ENCODE measurements at regions not wholly inside any gene's neighbourhood (a gene's known extent, or its start where the extent isn't known, plus 50 kb on each side); places are given as distances from the start of the nearest gene placed in this dataset.

DNA sequence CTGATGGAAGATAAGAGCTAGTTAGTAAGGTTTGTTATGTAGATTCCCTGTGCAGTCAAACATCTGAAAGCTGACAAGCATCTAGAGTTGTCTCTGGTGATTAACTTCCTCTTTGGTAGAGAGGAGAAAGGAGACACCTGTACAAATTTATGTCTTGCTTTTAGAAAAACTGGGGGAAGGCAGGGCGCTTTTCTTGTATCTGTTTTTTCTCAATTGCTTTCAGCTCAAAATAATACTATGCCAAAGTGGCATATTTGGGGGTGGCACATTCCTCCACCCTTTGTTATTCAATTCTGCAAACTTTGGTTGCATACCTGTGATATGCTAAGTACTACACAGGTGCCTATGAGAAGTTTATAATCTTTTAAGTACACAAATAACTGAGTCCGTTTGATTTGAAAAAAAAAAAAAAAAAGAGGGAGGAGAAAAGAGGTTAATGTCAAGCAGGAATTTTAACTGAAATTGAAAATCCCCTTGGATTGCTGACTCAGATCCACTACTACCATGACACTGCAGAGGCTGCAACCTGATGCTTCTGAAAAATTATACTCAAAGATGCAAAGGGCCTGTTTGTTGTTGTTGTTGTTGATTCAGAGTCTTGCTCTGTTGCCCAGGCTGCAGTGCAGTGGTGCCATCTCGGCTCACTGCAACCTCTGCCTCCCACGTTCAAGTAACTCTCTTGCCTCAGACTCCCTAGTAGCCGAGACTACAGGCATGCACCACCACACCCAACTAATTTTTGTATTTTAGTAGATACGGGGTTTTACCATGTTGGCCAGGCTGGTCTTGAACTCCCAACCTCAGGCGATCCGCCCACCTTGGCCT, 164.8 kb upstream of the NBEA start:
- no peak for DNase-seq

DNA sequence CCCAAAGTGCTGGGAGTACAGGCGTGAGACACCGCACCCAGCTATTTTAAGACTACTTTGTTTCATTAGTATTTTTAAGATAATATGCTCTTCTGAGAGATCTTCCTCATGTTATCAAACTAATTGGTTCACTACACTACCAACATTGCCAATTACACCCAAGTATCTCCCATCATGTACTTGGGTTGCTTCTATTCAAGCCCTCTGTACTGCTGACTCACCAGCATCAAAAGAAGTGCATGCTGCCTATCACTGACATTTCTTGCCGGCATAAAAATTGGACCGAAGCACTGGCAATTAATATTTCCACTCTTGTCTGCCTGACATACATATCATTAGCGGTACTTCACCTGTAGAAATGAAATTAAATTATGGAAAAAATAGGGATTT, 164.2 kb upstream of the NBEA start:
- DNase-seq, result no peak

DNA sequence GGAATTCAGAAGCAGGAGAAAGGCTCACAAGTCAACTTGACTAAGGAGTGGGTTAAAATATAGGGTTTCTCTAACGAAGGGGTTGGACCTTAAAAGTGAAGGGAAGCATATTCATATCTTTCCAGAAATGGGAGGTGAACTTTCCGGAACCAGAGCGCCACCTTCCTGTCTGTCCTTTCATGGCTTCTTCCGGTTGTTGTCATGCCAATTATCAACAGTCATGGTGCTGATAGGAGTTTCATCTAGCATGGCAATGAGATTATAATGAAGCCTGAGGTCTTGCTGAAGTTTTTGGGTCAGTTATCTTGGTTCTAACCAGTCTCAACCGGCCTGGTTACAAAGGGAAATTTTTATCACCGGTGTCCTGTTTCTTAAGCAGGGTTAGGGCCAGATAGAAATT, 162.9 kb upstream of the NBEA start:
- no peak for DNase-seq

DNA sequence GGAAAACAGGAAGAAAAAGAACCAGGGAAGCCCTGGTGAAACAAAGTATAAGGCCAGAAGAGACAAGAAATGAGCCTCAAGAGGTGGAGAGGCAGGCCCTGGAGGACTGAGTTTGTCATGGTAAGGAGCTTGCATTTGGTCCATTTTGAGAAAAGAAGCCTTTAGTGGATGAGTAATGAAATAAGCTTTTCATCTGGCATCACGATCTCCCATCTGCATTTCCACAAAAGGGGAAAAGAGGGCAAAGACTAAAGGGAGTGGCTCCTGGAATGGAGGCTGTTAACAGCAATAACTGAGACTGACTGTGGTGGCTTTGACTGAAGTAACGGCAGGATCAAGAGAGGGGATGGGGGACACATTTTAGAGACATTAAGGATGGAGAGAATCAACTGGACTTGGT, 148.8 kb upstream of the NBEA start:
- DNase-seq, result no peak

DNA sequence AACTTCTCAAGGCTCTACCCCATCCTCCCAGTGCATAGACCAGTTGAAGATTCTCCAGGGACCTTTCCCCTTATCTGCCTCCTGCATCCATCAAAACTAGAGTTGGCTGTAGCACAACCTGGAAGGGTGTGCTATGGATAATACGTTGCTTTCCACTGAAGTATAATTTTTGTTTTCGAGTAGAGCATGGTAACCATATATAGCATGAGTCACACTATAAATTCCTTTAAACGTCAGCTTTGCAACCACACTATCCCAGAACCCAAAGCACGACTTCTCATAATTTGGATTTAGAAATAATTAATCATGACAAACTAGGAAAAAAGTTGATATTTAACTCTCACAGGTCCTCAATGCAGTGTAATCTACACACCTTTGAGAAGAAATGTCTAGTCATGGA, 138.3 kb upstream of the NBEA start:
- DNase-seq, result no peak

DNA sequence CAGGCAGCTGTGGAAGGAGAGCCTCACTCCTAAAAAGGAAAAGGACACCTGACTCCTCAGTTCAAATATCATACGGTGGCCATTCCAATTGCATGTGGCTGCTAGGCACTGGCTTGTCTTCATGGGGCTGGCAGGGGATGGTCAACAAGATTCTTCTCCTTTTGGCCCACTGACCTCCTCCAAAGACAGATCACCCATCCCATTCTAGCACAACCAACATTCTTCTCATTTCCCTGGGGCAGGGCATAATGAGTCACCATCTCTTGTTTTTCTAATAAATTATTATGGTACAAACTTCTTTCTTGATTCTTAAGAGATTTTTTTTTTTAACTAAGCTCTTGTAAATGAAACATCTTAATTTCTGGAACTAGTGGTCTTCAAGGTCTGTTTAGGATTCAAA, 136.7 kb upstream of the NBEA start:
- DNase-seq, result no peak

DNA sequence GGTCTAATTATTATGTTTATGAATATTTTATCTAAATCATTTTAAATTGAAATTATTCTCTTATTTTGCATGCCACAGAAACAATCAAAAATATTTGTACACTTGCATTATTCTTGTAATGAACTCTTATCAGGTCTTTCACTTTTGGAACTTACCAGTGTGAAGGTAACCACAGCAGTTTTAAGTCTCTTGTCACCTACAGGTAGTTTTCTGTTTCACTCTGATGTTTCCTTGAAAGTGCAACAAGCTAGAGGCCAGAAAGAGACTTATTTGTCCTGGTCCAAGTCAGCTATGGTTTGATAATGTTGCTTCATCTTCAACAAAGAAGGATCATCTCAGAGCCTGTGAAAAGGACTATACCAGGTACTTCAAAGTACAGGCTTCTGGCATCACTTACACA, 133.4 kb upstream of the NBEA start:
- DNase-seq, result no peak

DNA sequence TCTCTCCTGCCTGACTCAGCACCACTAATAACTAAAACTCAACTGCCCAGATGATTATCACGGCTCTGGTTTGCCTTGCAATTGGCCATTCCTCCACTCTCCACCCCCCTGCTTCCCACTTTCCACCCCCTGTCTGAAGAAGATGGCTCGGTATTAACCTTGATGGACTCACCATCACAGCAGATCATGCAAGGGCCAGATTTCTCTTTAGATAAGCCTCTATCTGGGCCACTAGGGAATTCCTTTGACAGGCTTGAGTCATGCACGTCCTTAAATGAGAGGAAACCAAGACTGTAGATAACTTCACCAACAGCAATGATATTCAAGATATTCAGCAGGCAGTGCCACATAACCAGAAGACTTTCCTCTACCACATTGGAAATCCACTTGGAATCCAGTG, 131.1 kb upstream of the NBEA start:
- DNase-seq, result no peak

DNA sequence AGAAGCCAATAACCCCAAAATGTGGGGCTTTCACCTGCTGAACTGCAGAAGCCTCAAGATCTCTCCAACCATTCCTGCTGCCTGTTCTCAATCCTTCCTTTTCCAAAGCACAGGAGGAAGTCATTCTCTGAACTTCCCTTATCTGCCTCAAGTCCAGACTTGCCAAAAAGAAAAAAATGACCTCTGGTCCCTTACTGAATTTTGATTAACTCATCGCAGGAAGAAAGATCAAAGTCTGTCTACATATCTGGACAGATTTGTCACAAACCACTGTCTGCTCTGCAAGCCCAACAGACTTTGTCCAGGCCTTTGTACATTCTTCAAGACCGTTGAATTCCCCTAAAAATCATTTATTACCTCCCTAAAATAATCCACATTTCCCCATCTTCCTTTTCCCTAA, 126.5 kb upstream of the NBEA start:
- no peak for DNase-seq

DNA sequence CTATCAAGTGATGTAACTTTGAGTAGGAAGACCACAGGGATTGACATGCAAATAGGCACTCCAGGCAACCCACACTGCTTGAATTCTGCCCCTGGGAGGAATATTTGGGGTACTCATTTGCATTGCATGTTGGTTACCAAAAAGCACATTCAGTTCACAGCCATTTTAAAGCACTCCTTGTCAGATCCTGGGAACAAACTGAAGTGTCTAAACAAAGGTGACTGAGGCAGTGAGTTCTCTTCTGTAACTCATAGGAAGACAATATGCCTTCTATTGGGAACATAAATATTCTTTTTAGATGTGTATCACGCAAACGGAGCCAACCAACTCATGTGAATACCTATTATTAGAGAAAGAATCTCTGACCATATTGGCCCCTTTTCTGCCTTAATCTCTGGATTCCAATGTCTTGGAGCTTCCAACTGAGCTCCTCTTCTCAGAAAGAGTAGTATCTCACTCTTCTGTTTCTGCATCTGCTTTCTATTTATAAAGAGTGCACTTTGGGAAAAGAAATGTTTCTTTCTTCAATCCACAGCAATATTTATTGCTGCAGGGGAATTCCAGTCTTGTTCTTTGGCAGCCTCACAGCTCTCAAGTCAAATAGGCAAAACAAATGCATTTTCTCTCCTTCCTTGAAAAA, 125.7 kb upstream of the NBEA start:
- no peak for DNase-seq

DNA sequence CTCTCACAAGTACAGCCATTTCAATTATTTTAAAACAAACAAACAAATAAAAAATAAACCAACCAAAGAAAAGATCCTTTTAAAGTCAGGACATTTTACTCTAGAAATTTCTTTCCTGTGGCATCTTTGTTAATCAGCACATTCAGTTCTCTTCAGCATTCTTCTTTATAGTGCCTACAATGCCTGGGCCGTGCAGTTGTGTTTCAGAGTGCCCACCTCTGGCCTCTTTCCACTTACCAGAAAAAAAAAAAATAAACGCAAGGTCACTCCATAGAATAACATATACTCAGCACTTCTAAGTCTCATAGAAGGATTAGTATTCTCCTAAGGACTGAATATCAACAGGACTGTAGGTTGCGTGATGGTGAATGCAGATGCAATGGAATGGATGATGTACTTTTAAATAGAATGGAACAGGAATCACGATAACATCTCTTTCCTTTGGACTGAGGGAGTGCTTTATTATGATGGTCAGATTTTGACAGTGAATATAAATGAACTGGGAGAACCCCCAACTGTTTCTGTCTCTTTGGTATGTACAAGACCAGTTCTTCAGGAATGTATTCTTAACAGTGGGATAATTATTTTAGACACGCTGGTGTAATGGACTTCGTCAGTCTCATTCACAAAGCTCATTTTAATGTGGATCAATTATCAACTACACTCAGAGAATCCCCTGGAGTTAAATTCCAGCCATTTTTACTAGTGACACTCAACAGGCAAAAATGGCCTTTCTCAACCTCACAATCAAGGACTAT, 125.0 kb upstream of the NBEA start:
- no peak for DNase-seq

DNA sequence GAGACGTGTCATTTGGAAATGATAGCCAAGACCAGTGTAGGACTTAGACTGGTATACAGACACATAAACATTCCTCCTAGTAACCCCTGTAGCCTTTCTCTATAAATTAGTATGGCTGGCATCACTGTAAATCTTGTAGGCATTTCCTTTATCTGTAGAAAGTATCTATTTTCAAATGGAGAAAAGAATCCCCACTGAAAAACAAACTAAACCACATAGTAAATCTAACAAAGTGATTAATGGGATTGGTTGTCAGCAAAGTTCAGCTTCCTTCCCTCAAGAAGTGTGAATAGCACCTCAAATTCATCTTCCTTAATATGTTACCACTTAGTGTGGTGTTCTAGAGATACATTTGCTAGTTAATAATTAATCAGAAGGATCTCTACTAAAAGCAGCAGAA, 119.4 kb upstream of the NBEA start:
- no peak for DNase-seq

DNA sequence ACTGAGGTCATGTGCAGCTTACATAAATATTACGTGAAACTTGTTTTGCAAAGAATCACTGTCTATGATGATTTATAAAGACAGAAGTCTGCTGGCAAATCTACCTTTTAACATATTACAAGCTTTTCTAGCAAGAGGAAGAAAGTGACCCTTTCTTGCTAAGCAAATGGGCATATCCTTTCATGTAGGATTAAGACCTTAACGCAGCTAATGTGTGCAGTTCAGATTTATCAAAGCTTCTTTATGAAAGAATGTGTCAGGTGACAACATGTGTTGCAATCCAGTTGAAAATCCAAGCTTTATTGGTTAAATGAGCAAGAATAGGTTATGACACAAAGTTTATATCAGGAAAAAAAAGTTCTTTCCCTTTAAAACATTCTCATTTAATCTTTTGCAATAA, 115.6 kb upstream of the NBEA start:
- no peak for DNase-seq

DNA sequence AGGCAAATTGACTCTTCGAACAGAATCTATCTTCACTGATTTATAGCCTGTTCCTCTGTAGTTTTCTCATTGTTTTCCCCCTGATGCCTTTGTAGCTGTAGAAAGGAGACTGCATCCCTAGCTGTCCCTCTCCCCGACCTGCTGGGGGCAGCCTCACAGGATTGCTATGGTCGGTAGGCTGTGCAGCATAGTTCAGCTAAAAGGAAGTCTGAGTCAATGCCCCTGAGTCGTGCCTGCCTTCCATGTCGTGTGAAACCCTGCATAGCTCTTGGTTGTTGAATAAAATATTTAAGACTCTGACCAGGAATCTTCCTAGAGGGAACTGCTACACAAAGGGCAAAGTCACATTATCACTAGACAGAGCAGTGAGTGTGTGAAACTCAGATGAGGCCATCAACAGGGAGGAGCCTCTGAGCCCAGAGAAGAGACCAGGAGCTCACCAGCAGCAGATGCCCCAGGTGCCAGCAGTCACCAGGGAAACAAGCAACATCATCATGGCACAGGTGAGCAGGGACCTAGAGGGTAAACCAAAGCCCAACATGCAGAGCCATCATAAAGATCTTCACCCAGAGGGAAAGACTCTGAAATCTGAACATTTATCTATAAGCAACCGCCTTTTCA, 108.4 kb upstream of the NBEA start:
- DNase-seq, result no peak

DNA sequence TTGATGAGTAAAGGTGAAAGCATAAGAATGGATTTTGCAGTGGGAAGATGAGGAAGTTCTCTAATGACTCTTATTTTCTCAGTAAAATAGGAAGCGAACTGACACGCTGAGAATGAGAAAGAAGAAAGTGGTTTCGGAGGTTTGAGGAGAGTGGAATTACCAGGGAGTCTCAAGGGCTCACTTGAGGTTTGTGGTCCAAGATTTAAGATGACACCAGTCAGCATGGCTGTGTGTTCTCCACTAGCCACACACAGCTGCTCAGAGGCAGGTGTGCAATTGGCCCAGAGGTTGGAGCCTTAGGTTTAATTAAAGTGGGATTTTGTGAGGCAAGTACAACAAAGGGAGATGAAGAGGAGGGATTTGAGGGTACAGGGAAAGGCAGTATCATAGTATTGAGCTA, 99.6 kb upstream of the NBEA start:
- DNase-seq, result no peak

DNA sequence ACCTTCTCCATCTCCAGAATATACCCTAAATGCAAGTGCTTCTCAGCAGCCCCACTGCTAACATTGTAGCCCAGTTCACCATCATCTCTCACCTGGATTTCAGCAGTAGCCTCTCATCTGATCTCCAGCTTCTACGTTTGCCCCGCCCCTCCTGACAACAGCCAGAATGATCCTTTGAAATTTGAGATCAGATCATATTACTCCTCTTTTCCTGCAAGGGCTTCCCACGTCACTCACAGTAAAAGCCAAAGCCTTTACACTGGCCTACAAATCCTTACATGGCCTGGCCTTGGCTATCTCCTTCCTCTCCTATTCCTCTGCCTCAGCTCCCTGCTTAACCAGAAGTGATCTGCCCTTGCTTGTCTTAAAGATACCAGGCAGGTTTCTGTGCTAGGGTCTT, 94.3 kb upstream of the NBEA start:
- no peak for DNase-seq

DNA sequence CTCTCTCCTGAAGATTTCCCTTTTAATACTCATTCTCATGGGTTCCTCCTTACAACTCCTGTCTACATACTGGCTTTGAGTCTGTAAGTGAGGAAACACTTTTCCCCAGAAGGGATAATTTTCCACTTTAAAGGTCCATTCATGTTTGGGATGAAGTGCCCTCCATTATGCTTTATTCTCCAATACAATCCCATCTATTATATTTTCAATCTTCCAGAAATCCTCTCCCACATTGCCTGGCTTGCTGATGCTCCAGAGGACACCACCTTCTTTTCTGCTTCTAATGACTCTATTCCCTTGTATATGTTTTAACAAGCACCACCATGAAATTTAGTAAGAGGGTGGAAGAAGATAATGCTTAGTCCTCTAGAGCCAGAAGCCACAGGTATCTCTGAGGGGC, 92.7 kb upstream of the NBEA start:
- DNase-seq, result no peak

DNA sequence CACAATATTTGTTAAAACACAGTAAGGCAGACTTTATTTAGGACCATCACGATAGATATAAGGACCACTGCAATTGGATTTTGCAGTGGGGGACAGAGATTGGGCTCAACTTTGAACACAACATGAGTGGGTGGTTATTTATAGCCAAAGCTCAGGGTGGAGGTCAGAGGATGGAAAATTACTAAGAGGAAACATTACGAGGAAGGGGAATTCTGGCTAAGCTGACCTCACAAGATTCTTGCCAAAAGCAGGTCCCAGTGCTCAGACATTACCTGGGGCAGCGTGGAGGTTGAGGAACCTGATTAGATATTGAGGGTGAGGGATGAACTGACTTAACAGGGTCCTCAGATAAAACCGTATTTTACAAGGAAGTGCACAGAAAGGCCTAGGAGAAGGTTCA, 88.9 kb upstream of the NBEA start:
- DNase-seq, result no peak

DNA sequence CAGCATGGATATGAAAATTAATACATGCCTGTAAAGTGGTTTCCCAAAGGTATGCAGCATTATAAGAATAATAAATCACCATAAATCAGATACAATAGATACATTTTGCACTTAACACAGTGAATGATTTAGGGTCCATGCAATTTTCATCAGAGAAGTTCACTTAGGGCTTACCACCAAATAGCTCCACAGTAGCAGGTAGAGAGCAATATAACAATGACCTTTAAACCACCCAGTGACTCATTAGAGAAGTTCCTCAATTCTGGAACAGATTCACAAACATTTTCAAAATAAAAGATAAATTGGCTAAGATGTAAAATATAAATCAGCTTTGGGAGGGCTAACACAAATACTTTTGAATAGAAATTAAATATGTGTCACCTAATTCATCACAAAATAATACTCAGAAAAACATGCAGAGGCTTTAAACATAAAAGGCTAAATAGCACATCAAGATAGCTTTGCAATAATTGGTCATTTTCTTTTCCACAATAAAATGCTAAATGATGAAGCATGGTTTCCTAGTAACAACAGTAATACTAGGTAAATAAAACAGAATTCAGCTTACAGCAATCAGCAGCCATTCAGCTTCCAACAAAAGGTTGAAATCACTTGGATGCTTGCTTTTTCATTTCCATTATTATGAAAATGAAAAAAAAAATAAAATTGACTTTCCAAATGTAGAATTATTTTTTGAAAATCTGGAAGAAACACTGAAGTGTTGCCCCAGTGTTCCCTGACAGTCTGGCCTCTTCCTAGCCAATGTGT, 84.3 kb upstream of the NBEA start:
- DNase-seq, result no peak

DNA sequence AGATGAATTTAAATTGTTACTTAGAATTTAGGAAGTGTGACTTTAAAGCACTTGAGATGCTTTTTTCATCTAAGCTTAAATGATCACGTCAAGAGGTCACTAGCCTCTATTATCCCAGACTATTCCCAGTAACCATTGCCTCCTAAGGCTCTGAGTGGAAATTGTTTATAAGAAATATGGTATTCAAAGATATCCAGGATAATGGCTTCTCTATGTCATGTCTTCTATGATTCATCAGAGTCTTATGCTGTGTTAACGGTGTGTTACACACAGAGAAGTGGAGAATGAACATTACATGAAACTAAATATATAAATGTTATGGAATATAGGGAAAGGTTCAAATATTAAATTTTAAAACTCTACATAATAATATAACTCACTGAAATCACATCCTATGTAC, 79.8 kb upstream of the NBEA start:
- DNase-seq, result no peak

DNA sequence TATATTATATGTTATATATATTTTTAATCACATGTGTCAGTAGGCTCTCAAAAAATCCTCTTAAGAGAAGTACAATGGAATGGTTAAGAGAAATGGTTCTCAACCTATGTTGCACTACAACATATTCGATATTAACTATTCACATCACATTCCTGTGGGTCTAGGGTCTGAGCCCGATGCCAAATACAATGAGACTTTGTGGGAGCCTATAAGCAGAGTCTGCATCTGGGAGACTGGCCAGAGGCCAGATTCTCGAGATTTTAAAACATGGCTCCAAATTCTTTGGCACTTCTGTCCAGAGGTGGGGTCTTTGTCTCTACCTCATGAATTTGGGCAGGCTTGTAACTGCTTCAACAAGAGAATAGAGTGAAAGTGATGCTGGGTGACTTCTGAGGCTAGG, 79.4 kb upstream of the NBEA start:
- no peak for DNase-seq

DNA sequence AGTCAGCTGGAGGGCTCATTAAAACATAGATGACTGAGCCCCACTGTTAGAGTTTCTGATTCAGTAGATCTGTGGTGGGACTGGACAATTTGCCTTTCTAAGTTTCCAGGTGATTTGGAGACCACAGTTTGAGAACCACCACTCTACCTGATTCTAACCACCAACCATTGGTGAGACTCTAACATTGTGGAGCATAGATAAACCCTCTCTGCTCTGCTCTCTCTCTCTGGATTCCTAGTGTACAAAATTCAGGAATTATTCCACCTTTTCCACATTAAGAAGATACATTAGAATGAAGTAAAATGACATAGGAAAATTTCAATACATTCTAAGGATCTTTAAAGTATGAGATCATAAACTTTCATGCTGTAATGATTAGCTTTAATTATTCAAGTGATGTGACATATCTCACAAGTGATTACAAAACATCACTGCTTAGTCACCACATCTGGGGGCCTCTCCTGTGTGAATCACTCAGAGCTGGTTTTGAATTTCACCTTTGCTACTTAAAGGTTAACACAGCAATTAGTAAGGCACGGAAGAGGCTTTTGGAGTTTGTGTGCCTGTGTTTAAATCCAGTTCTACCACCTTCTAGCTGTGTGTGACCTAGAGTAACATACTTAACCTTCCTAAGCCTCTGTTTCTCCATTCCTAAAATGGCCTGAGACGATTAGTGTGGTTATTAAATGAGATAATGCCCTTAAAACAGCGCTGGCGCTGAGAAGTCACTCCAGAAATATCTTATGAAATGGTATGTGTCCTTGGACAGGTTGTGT, 78.5 kb upstream of the NBEA start:
- no peak for DNase-seq
